WI38 (cell line): ENCODE measurements at regions not wholly inside any gene's neighbourhood (a gene's known extent, or its start where the extent isn't known, plus 50 kb on each side); places are given as distances from the start of the nearest gene placed in this dataset.

Experiments used
- H3K4me3 ChIP-seq: 2 replicates; pipeline ENCODE4 v1.5.1; 2011; ENCODE audit warnings: low read depth, mild to moderate bottlenecking, control low read depth, low read length
- CTCF ChIP-seq: IDR thresholded peaks from 2 replicates; pipeline ENCODE4 v1.5.1; 2012; ENCODE audit warnings: low read depth, mild to moderate bottlenecking, control low read depth, low read length

GRCh38 chr6:125568609-125569008, 180.8 kb upstream of the HEY2 start:
- TF ChIP-seq CTCF = no peak
- H3K4me3 ChIP-seq = no peak overlapping the region

GRCh38 chr6:125570526-125570925, 178.9 kb upstream of the HEY2 start:
- TF ChIP-seq CTCF = no peak
- H3K4me3 ChIP-seq = no peak overlapping the region

GRCh38 chr6:125571207-125571755, 178.2 kb upstream of the HEY2 start:
- no peak for TF ChIP-seq CTCF
- H3K4me3 ChIP-seq = no peak overlapping the region

DNA sequence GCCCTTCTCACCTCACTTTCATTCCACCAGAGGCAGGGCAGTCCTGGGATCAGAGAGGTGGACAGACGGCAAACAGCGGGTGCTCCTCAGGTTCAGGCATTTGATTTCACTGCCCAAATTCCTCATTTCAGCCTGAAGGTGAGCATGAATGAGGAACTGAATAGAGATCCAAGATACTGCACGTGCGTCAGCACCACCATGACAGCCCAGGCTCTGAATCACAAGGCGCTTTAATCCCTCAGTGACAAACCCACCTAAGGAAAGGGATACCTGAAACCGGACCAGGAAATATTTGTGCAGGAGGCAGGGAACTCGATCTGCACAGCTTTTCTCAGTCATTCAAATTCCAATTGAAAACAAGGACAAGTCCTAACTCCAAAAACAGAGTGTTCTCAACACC, 174.8 kb upstream of the HEY2 start:
- no peak for TF ChIP-seq CTCF
- H3K4me3 ChIP-seq = no peak overlapping the region

DNA sequence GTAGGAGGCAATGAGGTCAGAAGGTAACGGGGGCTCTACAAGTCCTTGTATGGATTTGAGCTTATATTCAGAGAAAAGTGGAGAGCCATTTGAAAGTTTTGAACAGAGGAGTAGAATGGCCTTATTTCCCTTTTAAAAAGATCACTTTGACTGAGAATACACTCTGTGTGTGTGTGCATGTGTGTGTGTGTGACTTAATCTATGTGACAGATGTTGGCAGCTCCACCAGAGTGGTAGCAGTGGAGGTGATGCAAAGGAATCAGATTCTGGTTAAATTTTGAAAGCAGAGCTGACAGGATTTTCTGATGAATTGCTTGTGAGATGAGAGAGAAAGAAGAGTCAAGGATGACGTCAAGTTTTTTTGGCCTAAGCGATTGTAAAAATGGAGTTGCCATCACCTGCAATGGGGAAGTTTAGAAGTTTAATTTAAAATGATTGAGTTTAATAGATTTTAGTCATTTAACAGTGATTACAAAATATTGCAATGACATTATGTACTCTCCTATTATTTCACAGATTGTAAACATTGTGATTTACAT, 172.2 kb upstream of the HEY2 start:
- TF ChIP-seq CTCF = no peak

DNA sequence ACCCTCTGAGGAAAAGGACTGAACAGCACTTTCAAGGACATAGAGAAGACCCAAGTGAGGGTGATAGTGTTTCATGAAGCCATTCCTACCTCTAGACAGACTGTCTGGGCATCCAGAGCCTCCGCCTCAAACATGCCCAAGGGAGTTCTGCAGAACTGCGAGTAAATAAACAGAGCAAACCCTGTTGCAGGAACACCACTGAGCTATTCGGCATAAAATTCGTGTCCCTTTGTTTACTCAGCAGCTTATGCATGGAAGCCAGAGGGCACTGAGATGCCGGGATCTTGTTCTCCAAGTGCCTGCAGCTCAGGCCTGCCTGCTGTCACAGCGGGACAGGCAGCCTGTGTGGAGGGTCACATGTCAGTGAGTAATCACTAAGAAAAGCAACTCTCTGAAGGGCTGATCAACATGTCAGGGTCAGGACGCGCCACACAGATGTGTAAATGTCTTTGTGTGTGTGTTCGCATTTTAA, 164.9 kb upstream of the HEY2 start:
- no peak for TF ChIP-seq CTCF
- H3K4me3 ChIP-seq = no peak overlapping the region

More for the DNA sequence above, 172.2 kb upstream of the HEY2 start:
- no peak overlapping the region for H3K4me3 ChIP-seq

DNA sequence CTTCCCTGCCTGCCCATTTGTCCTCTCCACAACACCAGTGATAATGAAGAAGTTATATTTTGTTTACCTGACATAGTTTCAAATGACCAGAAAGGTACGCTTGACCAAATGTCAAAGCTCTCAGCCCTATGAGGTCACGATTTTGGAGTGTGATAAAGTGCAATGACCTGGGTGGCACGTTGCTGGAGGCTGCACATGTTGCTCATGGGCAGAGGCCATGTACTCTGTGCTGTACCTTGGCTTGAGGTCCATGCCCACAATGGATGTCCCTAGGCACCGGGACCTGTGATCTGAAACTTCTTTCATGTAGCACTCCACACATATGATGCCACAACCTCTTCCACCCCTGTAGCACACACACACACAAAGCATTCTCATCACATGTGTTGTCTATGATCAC, 164.0 kb upstream of the HEY2 start:
- no peak for TF ChIP-seq CTCF
- no peak overlapping the region for H3K4me3 ChIP-seq
